Mesendoderm (in vitro differentiated cells): ENCODE measurements at regions not wholly inside any gene's neighbourhood (a gene's known extent, or its start where the extent isn't known, plus 50 kb on each side); places are given as distances from the start of the nearest gene placed in this dataset.

ENCODE experiments used
- DNase-seq: peaks from one replicate; pipeline ENCODE4 v3.0.0; 2013
- H2AK5ac ChIP-seq: 2 replicates; pipeline ENCODE4 v1.6.1; 2013; ENCODE audit warnings: low read length, inconsistent platforms
- H2BK120ac ChIP-seq: 2 replicates; pipeline ENCODE4 v1.6.1; 2013; ENCODE audit warnings: low read depth, mild to moderate bottlenecking, low read length, moderate library complexity, mixed read lengths
- H2BK15ac ChIP-seq: replicated peaks from 2 replicates; pipeline ENCODE4 v1.6.1; 2013; ENCODE audit warnings: low read depth, mild to moderate bottlenecking, moderate library complexity
- H2BK5ac ChIP-seq: 2 replicates; pipeline ENCODE4 v1.6.1; 2013; ENCODE audit warnings: low read length, inconsistent platforms
- H3K18ac ChIP-seq: 2 replicates; pipeline ENCODE4 v1.6.1; 2013; ENCODE audit warnings: mild to moderate bottlenecking, low read length, mixed read lengths
- H3K23ac ChIP-seq: one replicate; pipeline ENCODE4 v1.6.1; 2013; ENCODE audit warnings: low read length
- H3K27ac ChIP-seq: 2 replicates; pipeline ENCODE4 v1.5.1; 2013; ENCODE audit warnings: low read depth, mild to moderate bottlenecking, inconsistent platforms, low read length, moderate library complexity
- H3K27me3 ChIP-seq: 2 replicates; pipeline ENCODE4 v1.6.1; 2013; ENCODE audit warnings: low read length, control low read depth, mild to moderate bottlenecking, inconsistent platforms; ENCODE audit not compliant: insufficient read depth, poor library complexity
- H3K36me3 ChIP-seq: 2 replicates; pipeline ENCODE4 v1.6.1; 2013; ENCODE audit warnings: low read length, inconsistent platforms; ENCODE audit not compliant: control insufficient read depth, insufficient read depth
- H3K4ac ChIP-seq: one replicate; pipeline ENCODE4 v1.6.1; 2013; ENCODE audit warnings: low read depth, mild to moderate bottlenecking, low read length, moderate library complexity
- H3K4me1 ChIP-seq: 2 replicates; pipeline ENCODE4 v1.6.1; 2013; ENCODE audit warnings: low read depth, low read length, inconsistent platforms; ENCODE audit not compliant: control insufficient read depth
- H3K4me2 ChIP-seq: 2 replicates; pipeline ENCODE4 v1.6.1; 2013; ENCODE audit warnings: low read length
- H3K4me3 ChIP-seq: 2 replicates; pipeline ENCODE4 v1.5.1; 2013; ENCODE audit warnings: mild to moderate bottlenecking, low read length
- H3K56ac ChIP-seq: one replicate; pipeline ENCODE4 v1.6.1; 2013; ENCODE audit warnings: low read length
- H3K79me1 ChIP-seq: 2 replicates; pipeline ENCODE4 v1.6.1; 2013; ENCODE audit warnings: low read length, inconsistent platforms
- H3K79me2 ChIP-seq: 2 replicates; pipeline ENCODE4 v1.6.1; 2013; ENCODE audit warnings: mild to moderate bottlenecking, low read length; ENCODE audit not compliant: control insufficient read depth, insufficient read depth
- H3K9ac ChIP-seq: 2 replicates; pipeline ENCODE4 v1.6.1; 2013; ENCODE audit warnings: low read length, inconsistent platforms
- H4K5ac ChIP-seq: one replicate; pipeline ENCODE4 v1.6.1; 2013; ENCODE audit warnings: low read length
- H4K8ac ChIP-seq: one replicate; pipeline ENCODE4 v1.6.1; 2013; ENCODE audit warnings: low read depth, mild to moderate bottlenecking, control low read depth, low read length, moderate library complexity
- WGBS: extraction: QIAGEN DNeasy Blood & Tissue Kit; methylation state at CpG from one replicate; pipeline ENCODE4 v1.1.7; 2013; ENCODE audit warnings: low lambda C conversion rate, missing lambda C conversion rate; ENCODE audit not compliant: insufficient coverage; ENCODE audit errors: extremely low coverage; 5-methylcytosine and 5-hydroxymethylcytosine counted together

- no peak for DNase-seq
- no peak overlapping the region for H2BK120ac ChIP-seq
- no peak overlapping the region for H3K23ac ChIP-seq
- H3K27me3 ChIP-seq, result peaks cover 20% of the 10 kb centered on the region
- H3K9ac ChIP-seq, result no peak overlapping the region
- H3K4me1 ChIP-seq, result no peaks in the 10 kb centered on the region
- no peak overlapping the region for H4K5ac ChIP-seq
- H2BK5ac ChIP-seq, result no peak overlapping the region
- no peak overlapping the region for H3K56ac ChIP-seq
- H2BK15ac ChIP-seq, result no peak overlapping the region
- no peak overlapping the region for H3K4me3 ChIP-seq
- no peaks in the 10 kb centered on the region for H3K79me1 ChIP-seq
- H3K27ac ChIP-seq, result no peak overlapping the region
- H3K4ac ChIP-seq, result no peak overlapping the region
- no CpG with 5 or more reads among the region's 9 CpGs for WGBS
- no peak overlapping the region for H4K8ac ChIP-seq
- no peak overlapping the region for H3K4me2 ChIP-seq
- H3K36me3 ChIP-seq, result no peaks in the 10 kb centered on the region
- no peak overlapping the region for H3K18ac ChIP-seq
- H2AK5ac ChIP-seq, result no peak overlapping the region
- no peaks in the 10 kb centered on the region for H3K79me2 ChIP-seq
Observed at GRCh38 chr13:112209711-112210110, 142.8 kb downstream of the SOX1 start.

GRCh38 chr13:112210371-112210770, 143.4 kb downstream of the SOX1 start:
- Histone ChIP-seq H4K8ac (no peak overlapping the region), H3K27me3 (peaks cover 14% of the 10 kb centered on the region), H3K79me1 (no peaks in the 10 kb centered on the region), H3K4ac (no peak overlapping the region), H2BK120ac (no peak overlapping the region), H3K9ac (no peak overlapping the region), H3K23ac (no peak overlapping the region), H2AK5ac (no peak overlapping the region), H3K27ac (no peak overlapping the region), H3K4me1 (no peaks in the 10 kb centered on the region), H2BK15ac (no peak overlapping the region), H2BK5ac (no peak overlapping the region), H3K4me2 (no peak overlapping the region), H3K18ac (no peak overlapping the region), H4K5ac (no peak overlapping the region), H3K79me2 (no peaks in the 10 kb centered on the region), H3K4me3 (no peak overlapping the region), H3K56ac (no peak overlapping the region), H3K36me3 (no peaks in the 10 kb centered on the region)
- WGBS, result no CpG with 5 or more reads among the region's 11 CpGs
- DNase-seq, result peak; percentile 94

DNA sequence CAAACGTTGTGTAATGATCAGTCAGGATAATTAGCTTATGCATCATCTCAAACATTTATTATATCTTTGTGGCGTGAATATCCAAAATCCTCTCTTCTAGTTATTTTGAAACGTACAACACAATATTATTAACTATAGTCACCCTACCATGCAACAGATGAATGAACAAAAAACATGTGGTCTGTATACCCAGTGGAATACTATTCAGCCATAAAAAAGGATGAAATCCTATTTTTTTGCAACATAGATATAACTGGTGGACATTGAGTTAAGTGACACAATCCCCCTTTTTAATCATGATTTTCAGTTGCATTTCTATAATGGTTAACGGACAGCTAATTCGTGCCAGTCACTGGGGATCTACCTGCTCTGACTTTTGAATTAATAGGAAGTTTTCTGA, 145.6 kb downstream of the SOX1 start:
- Histone ChIP-seq H4K8ac (no peak overlapping the region), H3K27me3 (peaks cover 1% of the 10 kb centered on the region), H2AK5ac (no peak overlapping the region), H2BK5ac (no peak overlapping the region), H3K18ac (no peak overlapping the region), H3K4me2 (no peak overlapping the region), H3K79me1 (no peaks in the 10 kb centered on the region), H3K79me2 (no peaks in the 10 kb centered on the region), H3K4me1 (no peaks in the 10 kb centered on the region), H3K4ac (no peak overlapping the region), H3K56ac (no peak overlapping the region), H2BK120ac (no peak overlapping the region), H3K4me3 (no peak overlapping the region), H4K5ac (no peak overlapping the region), H3K27ac (no peak overlapping the region), H3K9ac (no peak overlapping the region), H3K23ac (no peak overlapping the region), H3K36me3 (no peaks in the 10 kb centered on the region), H2BK15ac (no peak overlapping the region)
- WGBS, result no CpG with 5 or more reads among the region's 5 CpGs
- no peak for DNase-seq

- WGBS, result no CpG with 5 or more reads among the region's 24 CpGs
- no peak for DNase-seq
- no peaks in the 10 kb centered on the region for H3K36me3 ChIP-seq
Observed at GRCh38 chr13:112213467-112214255, 146.7 kb downstream of the SOX1 start.

DNA sequence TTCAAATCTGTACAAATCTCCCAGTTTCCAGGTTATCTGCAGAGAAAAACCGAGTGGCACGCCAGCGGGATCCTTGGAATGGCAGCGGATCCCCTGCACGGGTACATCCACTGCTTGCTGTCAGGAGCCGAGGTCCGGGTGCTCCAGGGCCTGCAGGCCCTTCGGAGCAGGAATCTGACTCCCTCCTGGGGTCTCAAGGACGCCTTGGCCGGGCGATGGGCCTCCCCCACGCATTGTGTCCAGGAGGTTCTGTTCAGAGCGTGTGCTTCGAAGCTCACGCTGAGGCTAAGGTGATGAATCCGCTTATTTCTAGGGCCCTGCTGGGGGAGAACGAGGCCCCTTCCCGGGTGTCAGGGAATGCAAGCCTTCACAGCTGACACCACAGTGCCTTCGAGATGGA, 148.9 kb downstream of the SOX1 start:
- no peak overlapping the region for H4K5ac ChIP-seq

More at GRCh38 chr13:112213467-112214255, 146.7 kb downstream of the SOX1 start:
- Histone ChIP-seq H4K5ac (no peak overlapping the region), H3K4ac (no peak overlapping the region), H2AK5ac (no peak overlapping the region), H2BK120ac (no peak overlapping the region), H3K4me1 (no peaks in the 10 kb centered on the region), H3K79me1 (no peaks in the 10 kb centered on the region), H3K4me3 (no peak overlapping the region), H3K23ac (no peak overlapping the region), H2BK15ac (no peak overlapping the region), H3K27ac (no peak overlapping the region), H2BK5ac (no peak overlapping the region), H3K27me3 (no peaks in the 10 kb centered on the region), H3K56ac (no peak overlapping the region), H4K8ac (no peak overlapping the region), H3K4me2 (no peak overlapping the region), H3K79me2 (no peaks in the 10 kb centered on the region), H3K9ac (no peak overlapping the region), H3K18ac (no peak overlapping the region)

DNA sequence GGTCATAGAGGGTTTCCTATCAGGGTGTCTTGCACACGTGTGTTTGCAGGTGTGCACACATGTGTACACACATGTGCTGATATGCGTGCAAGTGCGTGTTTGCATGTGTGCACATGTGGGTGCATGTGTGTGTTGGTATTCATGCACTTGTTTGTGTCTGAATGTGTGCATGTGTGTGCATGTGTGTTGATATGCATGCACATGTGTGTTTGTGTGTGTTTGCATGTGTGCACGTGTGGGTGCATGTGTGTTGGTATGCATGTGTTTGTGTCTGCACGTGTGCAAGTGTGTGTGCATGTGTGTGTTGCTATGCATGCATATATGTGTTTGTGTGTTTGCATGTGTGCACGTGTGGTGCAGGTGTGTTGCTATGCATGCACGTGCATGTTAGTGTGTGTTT, 150.5 kb downstream of the SOX1 start:
- Histone ChIP-seq H3K27me3 (no peaks in the 10 kb centered on the region), H3K4ac (no peak overlapping the region), H3K36me3 (no peaks in the 10 kb centered on the region), H3K79me2 (no peaks in the 10 kb centered on the region), H3K9ac (no peak overlapping the region), H2BK5ac (no peak overlapping the region), H3K4me2 (no peak overlapping the region), H2BK120ac (no peak overlapping the region), H3K23ac (no peak overlapping the region), H2AK5ac (no peak overlapping the region), H4K5ac (no peak overlapping the region), H2BK15ac (no peak overlapping the region), H3K27ac (no peak overlapping the region), H3K18ac (no peak overlapping the region), H3K56ac (no peak overlapping the region), H3K4me3 (no peak overlapping the region), H4K8ac (no peak overlapping the region), H3K4me1 (no peaks in the 10 kb centered on the region), H3K79me1 (no peaks in the 10 kb centered on the region)
- WGBS, result no CpG with 5 or more reads among the region's 7 CpGs
- no peak for DNase-seq

More for the DNA sequence above, 148.9 kb downstream of the SOX1 start:
- H3K36me3 ChIP-seq, result no peaks in the 10 kb centered on the region
- no peak overlapping the region for H3K9ac ChIP-seq
- no peak overlapping the region for H3K27ac ChIP-seq
- no peak overlapping the region for H3K4me2 ChIP-seq
- H3K56ac ChIP-seq, result no peak overlapping the region
- no CpG with 5 or more reads among the region's 19 CpGs for WGBS
- no peak for DNase-seq
- H3K18ac ChIP-seq, result no peak overlapping the region
- H2BK5ac ChIP-seq, result no peak overlapping the region
- H3K23ac ChIP-seq, result no peak overlapping the region
- no peaks in the 10 kb centered on the region for H3K79me1 ChIP-seq
- H3K4ac ChIP-seq, result no peak overlapping the region
- no peak overlapping the region for H2BK120ac ChIP-seq
- no peaks in the 10 kb centered on the region for H3K4me1 ChIP-seq
- no peak overlapping the region for H2AK5ac ChIP-seq
- H3K4me3 ChIP-seq, result no peak overlapping the region
- H3K27me3 ChIP-seq, result no peaks in the 10 kb centered on the region
- H4K8ac ChIP-seq, result no peak overlapping the region
- H3K79me2 ChIP-seq, result no peaks in the 10 kb centered on the region
- H2BK15ac ChIP-seq, result no peak overlapping the region
